HCT116 (cell line): ENCODE measurements at regions not wholly inside any gene's neighbourhood (a gene's known extent, or its start where the extent isn't known, plus 50 kb on each side); places are given as distances from the start of the nearest gene placed in this dataset.

Experiments
- CEBPB ChIP-seq: IDR thresholded peaks from 2 replicates; pipeline ENCODE4 v1.6.1; 2012; ENCODE audit warnings: low read depth
- EZH2phosphoT487 ChIP-seq: fragments of 200-600 bp; IDR thresholded peaks from 2 replicates; pipeline ENCODE4 v1.6.1; 2018; ENCODE audit warnings: antibody characterized with exemption, borderline replicate concordance
- JUND ChIP-seq: IDR thresholded peaks from 2 replicates; pipeline ENCODE4 v1.6.1; 2012
- POLR2A ChIP-seq: IDR thresholded peaks from 2 replicates; pipeline ENCODE4 v1.7.0; 2011; ENCODE audit warnings: borderline replicate concordance; ENCODE audit not compliant: insufficient read depth, insufficient read length; ENCODE audit errors: extremely low read depth
- POLR2AphosphoS5 ChIP-seq: IDR thresholded peaks from 2 replicates; pipeline ENCODE4 v1.6.1; 2011; ENCODE audit warnings: mild to moderate bottlenecking, low read depth, low read length, moderate library complexity
- RAD21 ChIP-seq: IDR thresholded peaks from 2 replicates; pipeline ENCODE4 v1.6.1; 2012; ENCODE audit warnings: low read depth, mild to moderate bottlenecking
- SIN3A ChIP-seq: IDR thresholded peaks from 2 replicates; pipeline ENCODE4 v1.6.1; 2012; ENCODE audit warnings: low read depth
- SP1 ChIP-seq: IDR thresholded peaks from 2 replicates; pipeline ENCODE4 v1.6.1; 2012; ENCODE audit warnings: low read depth
- TF ChIP-seq, protein P1 (sequence below): IDR thresholded peaks from 2 replicates; pipeline ENCODE4 v1.6.1; 2011; ENCODE audit warnings: mild to moderate bottlenecking, low read length, moderate library complexity; ENCODE audit not compliant: insufficient replicate concordance; ENCODE audit errors: extremely low read depth
- TF ChIP-seq, protein P2 (sequence below), 3 experiments: fragments of 200-600 bp in 1 of 3; sonication (generic) in 1 of 3; IDR thresholded peaks in 2 of 3; conservative IDR thresholded peaks in 1 of 3; 2 replicates each; pipeline ENCODE4 v1.5.1; 2012 to 2017; ENCODE audit warnings: low read depth in 2 of 3, low read length in 2 of 3, antibody characterized with exemption in 1 of 3, borderline replicate concordance in 1 of 3, control low read depth in 1 of 3, mild to moderate bottlenecking in 1 of 3, mixed read lengths in 1 of 3, mixed run types in 1 of 3, moderate library complexity in 1 of 3; ENCODE audit not compliant: insufficient read depth in 1 of 3
- TF ChIP-seq, protein P3 (sequence below): IDR thresholded peaks from 2 replicates; pipeline ENCODE4 v1.6.1; 2012
- TF ChIP-seq, protein P4 (sequence below): IDR thresholded peaks from 2 replicates; pipeline ENCODE4 v1.6.1; 2012; ENCODE audit warnings: low read depth

DNA sequence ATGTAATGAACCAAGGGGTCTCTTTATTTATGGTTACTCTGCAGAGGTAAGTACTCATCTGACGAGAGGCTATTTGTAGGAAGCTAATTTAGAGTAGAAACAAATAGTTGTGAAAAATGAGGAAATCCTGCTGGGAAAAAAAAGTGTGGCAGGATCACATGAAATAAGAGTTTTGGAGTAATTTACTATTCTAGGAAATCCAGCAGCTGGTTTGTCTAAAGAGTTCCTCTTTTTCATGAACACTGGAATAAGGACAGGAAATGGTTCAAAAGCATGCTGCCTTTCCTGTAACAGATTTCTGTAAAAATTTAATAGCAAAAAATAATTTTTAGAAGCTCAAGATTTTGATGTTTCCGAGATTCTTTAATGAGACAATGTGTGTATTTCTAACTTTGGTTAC is 177.3 kb downstream of the CHRM3 start:
- no peak for TF ChIP-seq POLR2A
- TF ChIP-seq, protein P1, sequence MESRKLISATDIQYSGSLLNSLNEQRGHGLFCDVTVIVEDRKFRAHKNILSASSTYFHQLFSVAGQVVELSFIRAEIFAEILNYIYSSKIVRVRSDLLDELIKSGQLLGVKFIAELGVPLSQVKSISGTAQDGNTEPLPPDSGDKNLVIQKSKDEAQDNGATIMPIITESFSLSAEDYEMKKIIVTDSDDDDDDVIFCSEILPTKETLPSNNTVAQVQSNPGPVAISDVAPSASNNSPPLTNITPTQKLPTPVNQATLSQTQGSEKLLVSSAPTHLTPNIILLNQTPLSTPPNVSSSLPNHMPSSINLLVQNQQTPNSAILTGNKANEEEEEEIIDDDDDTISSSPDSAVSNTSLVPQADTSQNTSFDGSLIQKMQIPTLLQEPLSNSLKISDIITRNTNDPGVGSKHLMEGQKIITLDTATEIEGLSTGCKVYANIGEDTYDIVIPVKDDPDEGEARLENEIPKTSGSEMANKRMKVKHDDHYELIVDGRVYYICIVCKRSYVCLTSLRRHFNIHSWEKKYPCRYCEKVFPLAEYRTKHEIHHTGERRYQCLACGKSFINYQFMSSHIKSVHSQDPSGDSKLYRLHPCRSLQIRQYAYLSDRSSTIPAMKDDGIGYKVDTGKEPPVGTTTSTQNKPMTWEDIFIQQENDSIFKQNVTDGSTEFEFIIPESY, result no peak
- TF ChIP-seq, protein P2, sequence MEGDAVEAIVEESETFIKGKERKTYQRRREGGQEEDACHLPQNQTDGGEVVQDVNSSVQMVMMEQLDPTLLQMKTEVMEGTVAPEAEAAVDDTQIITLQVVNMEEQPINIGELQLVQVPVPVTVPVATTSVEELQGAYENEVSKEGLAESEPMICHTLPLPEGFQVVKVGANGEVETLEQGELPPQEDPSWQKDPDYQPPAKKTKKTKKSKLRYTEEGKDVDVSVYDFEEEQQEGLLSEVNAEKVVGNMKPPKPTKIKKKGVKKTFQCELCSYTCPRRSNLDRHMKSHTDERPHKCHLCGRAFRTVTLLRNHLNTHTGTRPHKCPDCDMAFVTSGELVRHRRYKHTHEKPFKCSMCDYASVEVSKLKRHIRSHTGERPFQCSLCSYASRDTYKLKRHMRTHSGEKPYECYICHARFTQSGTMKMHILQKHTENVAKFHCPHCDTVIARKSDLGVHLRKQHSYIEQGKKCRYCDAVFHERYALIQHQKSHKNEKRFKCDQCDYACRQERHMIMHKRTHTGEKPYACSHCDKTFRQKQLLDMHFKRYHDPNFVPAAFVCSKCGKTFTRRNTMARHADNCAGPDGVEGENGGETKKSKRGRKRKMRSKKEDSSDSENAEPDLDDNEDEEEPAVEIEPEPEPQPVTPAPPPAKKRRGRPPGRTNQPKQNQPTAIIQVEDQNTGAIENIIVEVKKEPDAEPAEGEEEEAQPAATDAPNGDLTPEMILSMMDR (IDR thresholded peaks at IDR 0.05 in 2 of 3, conservative IDR thresholded peaks at IDR 0.05 in 1 of 3; ENCODE audit: borderline replicate concordance in 1 of 3, insufficient read depth in 1 of 3, low read depth in 2 of 3, low read length in 2 of 3), result no peak
- TF ChIP-seq CEBPB, result no peak
- TF ChIP-seq, protein P3, sequence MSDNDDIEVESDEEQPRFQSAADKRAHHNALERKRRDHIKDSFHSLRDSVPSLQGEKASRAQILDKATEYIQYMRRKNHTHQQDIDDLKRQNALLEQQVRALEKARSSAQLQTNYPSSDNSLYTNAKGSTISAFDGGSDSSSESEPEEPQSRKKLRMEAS, result no peak
- TF ChIP-seq, protein P4, sequence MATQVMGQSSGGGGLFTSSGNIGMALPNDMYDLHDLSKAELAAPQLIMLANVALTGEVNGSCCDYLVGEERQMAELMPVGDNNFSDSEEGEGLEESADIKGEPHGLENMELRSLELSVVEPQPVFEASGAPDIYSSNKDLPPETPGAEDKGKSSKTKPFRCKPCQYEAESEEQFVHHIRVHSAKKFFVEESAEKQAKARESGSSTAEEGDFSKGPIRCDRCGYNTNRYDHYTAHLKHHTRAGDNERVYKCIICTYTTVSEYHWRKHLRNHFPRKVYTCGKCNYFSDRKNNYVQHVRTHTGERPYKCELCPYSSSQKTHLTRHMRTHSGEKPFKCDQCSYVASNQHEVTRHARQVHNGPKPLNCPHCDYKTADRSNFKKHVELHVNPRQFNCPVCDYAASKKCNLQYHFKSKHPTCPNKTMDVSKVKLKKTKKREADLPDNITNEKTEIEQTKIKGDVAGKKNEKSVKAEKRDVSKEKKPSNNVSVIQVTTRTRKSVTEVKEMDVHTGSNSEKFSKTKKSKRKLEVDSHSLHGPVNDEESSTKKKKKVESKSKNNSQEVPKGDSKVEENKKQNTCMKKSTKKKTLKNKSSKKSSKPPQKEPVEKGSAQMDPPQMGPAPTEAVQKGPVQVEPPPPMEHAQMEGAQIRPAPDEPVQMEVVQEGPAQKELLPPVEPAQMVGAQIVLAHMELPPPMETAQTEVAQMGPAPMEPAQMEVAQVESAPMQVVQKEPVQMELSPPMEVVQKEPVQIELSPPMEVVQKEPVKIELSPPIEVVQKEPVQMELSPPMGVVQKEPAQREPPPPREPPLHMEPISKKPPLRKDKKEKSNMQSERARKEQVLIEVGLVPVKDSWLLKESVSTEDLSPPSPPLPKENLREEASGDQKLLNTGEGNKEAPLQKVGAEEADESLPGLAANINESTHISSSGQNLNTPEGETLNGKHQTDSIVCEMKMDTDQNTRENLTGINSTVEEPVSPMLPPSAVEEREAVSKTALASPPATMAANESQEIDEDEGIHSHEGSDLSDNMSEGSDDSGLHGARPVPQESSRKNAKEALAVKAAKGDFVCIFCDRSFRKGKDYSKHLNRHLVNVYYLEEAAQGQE, result no peak
- TF ChIP-seq JUND, result no peak
- no peak for TF ChIP-seq POLR2AphosphoS5
- TF ChIP-seq SP1, result no peak
- TF ChIP-seq RAD21, result no peak
- no peak for TF ChIP-seq SIN3A
- TF ChIP-seq EZH2phosphoT487, result no peak
